GM12892 (cell line): ENCODE measurements at regions not wholly inside any gene's neighbourhood (a gene's known extent, or its start where the extent isn't known, plus 50 kb on each side); places are given as distances from the start of the nearest gene placed in this dataset.

Source experiments
- POLR2A ChIP-seq: IDR thresholded peaks from 2 replicates; pipeline ENCODE4 v1.6.1; 2011; ENCODE audit warnings: low read depth, low read length, control low read depth
- TAF1 ChIP-seq: IDR thresholded peaks from 2 replicates; pipeline ENCODE4 v1.6.1; 2011; ENCODE audit warnings: low read depth, mild to moderate bottlenecking, control low read depth, low read length, borderline replicate concordance

- no peak for TF ChIP-seq TAF1
- no peak for TF ChIP-seq POLR2A
Measured at GRCh38 chr1:229888157-229888556, 178.9 kb upstream of the GALNT2 start.
